ENCODE measurements at regions not wholly inside any gene's neighbourhood (a gene's known extent, or its start where the extent isn't known, plus 50 kb on each side); places are given as distances from the start of the nearest gene placed in this dataset.
A peak's percentile ranks its signal among the peaks of the same experiment; 100 is the strongest.

DNA sequence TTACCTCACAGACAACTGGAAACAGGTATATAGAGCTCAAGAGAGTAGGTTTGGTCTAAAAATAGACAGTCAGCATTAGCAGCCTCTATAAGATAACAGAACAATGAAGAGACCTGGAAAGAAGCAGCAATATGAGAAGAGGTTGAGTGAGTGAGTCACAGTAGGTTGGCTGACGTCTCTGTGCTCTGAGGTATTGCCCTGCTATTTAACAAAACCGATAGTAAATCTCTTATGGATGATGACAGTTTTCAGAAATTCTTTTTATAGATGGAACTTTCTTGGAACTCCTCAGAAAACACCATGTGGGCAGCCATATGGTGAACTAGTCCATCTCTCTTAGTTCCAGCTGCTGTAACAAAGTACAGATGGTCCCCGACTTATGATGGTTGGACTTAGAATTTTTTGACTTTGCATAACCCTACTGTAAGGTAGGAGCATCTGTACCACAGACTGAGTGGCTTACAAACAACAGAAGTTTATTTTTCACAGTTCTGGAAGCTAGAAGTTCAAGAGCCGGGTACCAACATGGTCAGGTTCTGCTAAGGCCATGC lies 123.5 kb downstream of the MBD2 start:
- no peak overlapping the region for H3K27ac Mint-ChIP-seq
- DNase-seq (no peak), ATAC-seq (replicated peaks) (no peak)
- H3K4me3 Mint-ChIP-seq, result no peak overlapping the region
- H3K9me3 Mint-ChIP-seq, result peaks cover 3 to 7% of the 10 kb centered on the region in 2 donors
- no peaks in the 10 kb centered on the region for H3K4me1 Mint-ChIP-seq (ENCODE audit: low read depth in 2 of 2)
- H3K36me3 Mint-ChIP-seq (ENCODE audit: insufficient read depth), result no peaks in the 10 kb centered on the region
- peaks cover 0 to 20% of the 10 kb centered on the region in 2 donors for H3K27me3 Mint-ChIP-seq

DNA sequence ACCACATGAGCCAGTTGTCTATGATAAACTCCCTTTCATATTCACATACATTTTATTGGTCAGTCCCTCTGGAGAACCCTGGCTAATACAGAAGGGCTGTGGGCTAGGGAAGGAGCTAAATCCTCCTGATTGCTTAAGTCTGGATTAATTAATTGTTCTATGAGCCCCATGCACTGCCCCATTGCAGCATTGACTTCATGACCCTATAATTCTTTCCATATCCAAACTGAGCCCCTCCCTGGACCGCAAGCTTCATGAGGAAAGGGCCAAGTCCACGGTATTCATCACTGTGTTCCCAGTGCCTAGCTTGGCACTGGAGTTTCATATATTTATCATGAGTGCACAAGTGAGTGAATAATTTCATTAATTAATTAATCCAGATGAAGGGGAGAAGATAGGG lies 124.0 kb downstream of the MBD2 start:
- Mint-ChIP-seq H3K4me3 (no peak overlapping the region), H3K4me1 (ENCODE audit: low read depth in 2 of 2) (no peaks in the 10 kb centered on the region), H3K9me3 (peaks cover 3 to 7% of the 10 kb centered on the region in 2 donors), H3K36me3 (ENCODE audit: insufficient read depth) (no peaks in the 10 kb centered on the region), H3K27ac (no peak overlapping the region), H3K27me3 (peaks cover 0 to 20% of the 10 kb centered on the region in 2 donors)
- ATAC-seq (replicated peaks) (no peak), DNase-seq (no peak)

DNA sequence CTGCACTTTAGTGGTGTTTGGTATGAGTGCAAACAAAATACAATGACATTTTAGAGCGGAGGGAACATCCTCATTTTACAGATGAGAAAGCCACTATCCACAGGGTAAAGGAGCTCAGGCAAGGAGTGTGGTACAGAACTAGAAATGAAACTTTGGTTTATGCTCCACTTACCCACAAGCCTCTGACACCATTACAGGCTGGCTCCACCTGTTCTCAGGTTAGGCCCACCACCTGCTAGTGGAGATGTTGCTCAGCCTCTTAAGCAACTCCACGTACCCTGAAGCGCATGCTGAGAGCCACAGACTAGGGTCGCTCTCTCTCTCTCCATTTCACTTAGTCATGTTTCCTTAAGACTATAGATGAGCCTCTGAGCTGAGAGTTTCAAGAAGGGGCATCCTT lies 130.0 kb downstream of the MBD2 start:
- H3K27ac Mint-ChIP-seq, result no peak overlapping the region
- H3K36me3 Mint-ChIP-seq (ENCODE audit: insufficient read depth), result peaks cover 2% of the 10 kb centered on the region
- peaks cover 0 to 10% of the 10 kb centered on the region in 2 donors for H3K27me3 Mint-ChIP-seq
- no peak overlapping the region for H3K4me3 Mint-ChIP-seq
- ATAC-seq (replicated peaks) (no peak), DNase-seq (no peak)
- H3K9me3 Mint-ChIP-seq, result peaks cover 3 to 7% of the 10 kb centered on the region in 2 donors
- no peaks in the 10 kb centered on the region for H3K4me1 Mint-ChIP-seq (ENCODE audit: low read depth in 2 of 2)

DNA sequence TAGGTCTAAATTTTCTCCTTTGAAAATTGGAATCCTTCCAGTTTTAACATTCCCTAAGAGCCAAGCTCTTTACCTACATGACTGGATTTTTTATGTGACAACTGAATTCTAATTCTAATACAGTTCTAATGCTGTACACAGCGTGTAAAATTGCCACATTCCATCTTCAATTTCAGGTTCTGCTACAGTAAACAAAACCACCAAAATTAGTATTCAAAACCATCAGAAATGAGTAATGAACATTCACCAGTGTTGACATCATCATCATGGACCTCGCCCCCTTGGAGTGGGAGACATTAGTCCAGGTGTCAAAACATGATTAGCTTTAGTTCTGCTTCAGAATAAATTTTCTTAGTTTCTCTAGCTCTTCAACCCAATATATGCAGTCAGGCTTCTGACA lies 133.6 kb downstream of the MBD2 start:
- ATAC-seq (replicated peaks) (no peak), DNase-seq (no peak)
- Mint-ChIP-seq H3K4me1 (ENCODE audit: low read depth in 2 of 2) (no peaks in the 10 kb centered on the region), H3K4me3 (no peak overlapping the region), H3K9me3 (no peaks in the 10 kb centered on the region), H3K27me3 (peaks cover 0 to 10% of the 10 kb centered on the region in 2 donors), H3K27ac (no peak overlapping the region), H3K36me3 (ENCODE audit: insufficient read depth) (peaks cover 2% of the 10 kb centered on the region)

DNA sequence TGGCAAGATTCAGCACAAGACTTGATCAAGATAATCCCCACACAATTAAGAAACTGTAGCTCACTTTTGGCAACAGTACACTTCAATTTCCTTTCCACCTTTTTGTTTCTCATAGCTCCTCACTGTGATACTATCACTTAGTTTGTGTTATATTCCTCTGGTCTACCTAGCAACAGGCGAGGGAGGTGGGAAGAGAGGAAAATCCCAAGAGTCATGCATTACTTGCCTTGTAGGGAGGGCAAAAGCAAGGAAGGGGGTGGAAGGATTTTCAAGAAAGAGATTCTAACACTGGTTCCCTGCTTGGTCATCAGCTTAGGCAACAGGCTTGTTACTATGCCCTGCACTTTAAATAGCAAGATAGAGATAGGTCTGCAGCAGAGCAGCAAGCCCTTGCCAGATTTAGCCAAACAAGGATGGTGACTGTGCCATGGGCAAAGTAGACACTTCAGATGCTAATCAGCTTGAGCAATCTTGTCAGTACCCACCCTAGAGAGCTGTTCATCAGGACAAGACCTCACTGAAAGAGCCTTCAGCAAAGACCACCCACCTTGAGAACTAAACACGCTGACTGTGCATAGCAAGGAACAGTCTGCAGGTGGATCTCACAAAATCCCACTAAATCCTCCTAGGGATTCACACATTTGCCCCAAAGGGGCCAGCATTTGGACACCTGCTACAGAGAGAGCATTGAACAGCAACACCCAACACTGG lies 134.6 kb downstream of the MBD2 start:
- H3K9me3 Mint-ChIP-seq, result no peaks in the 10 kb centered on the region
- H3K4me3 Mint-ChIP-seq, result no peak overlapping the region
- H3K27ac Mint-ChIP-seq, result no peak overlapping the region
- H3K27me3 Mint-ChIP-seq, result peaks cover 0 to 10% of the 10 kb centered on the region in 2 donors
- ATAC-seq (replicated peaks), result no peak
- no peak for DNase-seq
- H3K36me3 Mint-ChIP-seq (ENCODE audit: insufficient read depth), result peaks cover 2% of the 10 kb centered on the region
- H3K4me1 Mint-ChIP-seq (ENCODE audit: low read depth in 2 of 2), result no peaks in the 10 kb centered on the region

DNA sequence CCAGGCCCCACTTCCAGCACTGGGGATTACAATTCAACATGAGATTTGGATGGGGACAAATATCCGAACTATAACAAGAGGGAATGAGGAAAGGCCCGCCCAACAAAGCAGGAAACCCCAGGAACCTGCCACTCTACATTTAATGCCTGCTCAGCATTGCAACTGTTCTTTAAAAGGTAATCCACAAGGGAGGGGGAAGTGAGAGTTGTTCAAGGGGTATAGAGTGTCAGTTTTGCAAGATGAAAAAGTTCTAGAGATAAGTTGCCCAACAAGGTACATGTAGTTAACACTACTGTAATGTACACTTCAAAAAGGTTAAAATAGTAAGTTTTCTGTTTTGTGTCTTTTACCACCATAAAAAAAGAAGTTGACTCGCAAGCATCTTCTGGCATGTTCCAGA lies 137.6 kb downstream of the MBD2 start:
- peak overlapping the region in 1 of 2 donors; percentile 7 for H3K4me3 Mint-ChIP-seq
- peaks cover 0 to 10% of the 10 kb centered on the region in 2 donors for H3K27me3 Mint-ChIP-seq
- DNase-seq, result no peak
- H3K4me1 Mint-ChIP-seq (ENCODE audit: low read depth in 2 of 2), result no peaks in the 10 kb centered on the region
- peak overlapping the region in 1 of 2 donors; percentile 16 for H3K27ac Mint-ChIP-seq
- peaks cover 2 to 11% of the 10 kb centered on the region in 2 donors for H3K9me3 Mint-ChIP-seq
- no peaks in the 10 kb centered on the region for H3K36me3 Mint-ChIP-seq (ENCODE audit: insufficient read depth)
- no peak for ATAC-seq (replicated peaks)

DNA sequence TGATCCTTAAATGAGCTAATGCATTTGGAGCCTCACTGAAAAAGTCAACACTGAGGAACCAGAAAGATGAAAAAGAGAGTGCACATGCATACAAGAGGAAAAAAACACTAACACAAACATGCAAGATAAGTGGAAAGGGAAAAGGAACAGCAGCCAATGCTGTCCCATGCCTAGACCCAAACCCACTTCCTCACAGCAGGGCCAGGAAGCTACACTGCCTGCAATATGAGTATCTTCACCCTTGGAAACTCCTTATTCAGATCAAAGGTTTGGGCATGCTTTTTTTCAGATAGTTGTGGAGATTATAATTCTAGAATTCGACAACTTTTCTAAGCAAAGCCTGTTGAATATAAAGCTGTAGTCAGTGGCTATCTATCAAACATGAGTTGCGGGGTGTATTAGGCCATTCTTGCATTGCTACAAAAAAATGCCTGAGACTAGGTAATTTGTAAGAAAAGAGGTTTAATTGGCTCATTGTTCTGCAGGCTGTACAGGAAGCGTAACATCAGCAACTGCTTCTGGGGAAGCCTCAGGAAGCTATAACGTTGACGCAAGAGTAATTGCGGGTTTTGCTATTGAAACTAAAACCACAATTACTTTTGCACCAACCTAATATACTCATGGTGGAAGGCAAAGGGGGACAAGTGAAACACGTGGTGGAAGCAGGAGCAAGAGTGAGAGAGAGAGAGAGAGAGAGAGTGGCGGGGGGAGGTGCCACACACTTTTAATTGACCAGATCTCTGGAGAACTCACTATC lies 138.2 kb downstream of the MBD2 start:
- Mint-ChIP-seq H3K4me1 (ENCODE audit: low read depth in 2 of 2) (no peaks in the 10 kb centered on the region), H3K27me3 (peaks cover 0 to 10% of the 10 kb centered on the region in 2 donors), H3K9me3 (peaks cover 2 to 11% of the 10 kb centered on the region in 2 donors), H3K27ac (peak overlapping the region in 1 of 2 donors; percentile 16), H3K4me3 (peak overlapping the region in 1 of 2 donors; percentile 7), H3K36me3 (ENCODE audit: insufficient read depth) (no peaks in the 10 kb centered on the region)
- peak; percentile 78 for ATAC-seq (replicated peaks)
- no peak for DNase-seq

DNA sequence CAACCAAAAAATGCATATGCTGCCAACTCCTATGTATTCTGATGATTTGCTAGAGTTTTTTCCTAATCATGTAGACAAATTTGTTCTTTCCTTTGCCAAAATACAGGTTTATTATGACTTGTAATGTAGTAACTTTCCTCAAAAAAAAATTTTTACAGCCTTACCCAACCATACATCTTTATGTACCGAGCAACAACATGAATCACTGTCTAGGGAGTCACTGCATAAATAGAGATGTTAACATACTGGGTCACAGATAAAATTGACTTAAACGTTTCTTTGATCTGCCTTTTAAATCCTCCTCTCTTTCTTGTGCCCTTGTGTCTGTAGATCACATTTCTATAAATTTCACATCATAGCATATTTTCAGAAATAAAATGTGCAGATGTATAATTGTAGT lies 143.6 kb downstream of the MBD2 start:
- no peak overlapping the region for H3K4me3 Mint-ChIP-seq
- DNase-seq (no peak), ATAC-seq (replicated peaks) (no peak)
- peaks cover 2 to 11% of the 10 kb centered on the region in 2 donors for H3K9me3 Mint-ChIP-seq
- H3K27ac Mint-ChIP-seq, result no peak overlapping the region
- H3K27me3 Mint-ChIP-seq, result no peaks in the 10 kb centered on the region
- H3K4me1 Mint-ChIP-seq (ENCODE audit: low read depth in 2 of 2), result no peaks in the 10 kb centered on the region
- H3K36me3 Mint-ChIP-seq (ENCODE audit: insufficient read depth), result no peaks in the 10 kb centered on the region

DNA sequence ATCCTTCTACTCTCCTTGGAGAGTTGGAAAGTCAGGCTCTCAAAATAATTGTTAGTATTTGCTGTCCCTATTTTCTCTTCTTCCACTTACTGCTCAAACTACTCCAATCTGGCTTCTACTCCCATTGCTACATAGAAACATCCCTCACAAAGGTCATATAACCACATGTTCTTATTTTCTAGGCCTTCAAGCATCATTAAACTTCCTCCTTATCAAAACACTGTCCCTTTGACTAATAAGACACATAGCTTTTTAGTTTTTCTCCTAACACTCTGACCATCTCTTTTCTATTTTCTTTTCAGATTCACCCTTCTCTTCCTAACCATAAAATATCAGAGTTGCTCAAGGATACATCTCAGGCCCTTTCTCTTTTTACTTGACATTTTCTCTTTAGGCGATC lies 148.3 kb downstream of the MBD2 start:
- H3K4me3 Mint-ChIP-seq, result no peak overlapping the region
- no peaks in the 10 kb centered on the region for H3K27me3 Mint-ChIP-seq
- H3K4me1 Mint-ChIP-seq (ENCODE audit: low read depth in 2 of 2), result no peaks in the 10 kb centered on the region

DNA sequence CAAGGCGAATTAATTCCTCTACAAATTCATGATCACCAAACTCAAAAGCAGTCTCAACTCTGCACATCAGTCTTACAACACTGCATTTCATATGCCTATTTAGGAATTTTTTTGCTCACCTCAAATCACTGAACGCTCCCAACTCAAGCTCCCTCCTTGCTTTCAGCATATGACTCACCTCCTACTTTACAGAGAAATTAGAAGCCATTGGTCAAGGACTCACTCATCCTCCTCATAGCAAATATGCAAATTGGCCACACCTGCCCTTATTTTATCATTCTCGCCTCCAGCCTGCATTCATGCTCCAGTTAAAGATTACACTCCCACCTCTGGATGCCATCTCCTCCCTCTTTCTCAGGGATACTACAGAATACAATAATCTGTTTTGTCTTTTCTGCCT lies 148.8 kb downstream of the MBD2 start:
- Mint-ChIP-seq H3K27me3 (no peaks in the 10 kb centered on the region), H3K36me3 (ENCODE audit: insufficient read depth) (no peaks in the 10 kb centered on the region), H3K4me3 (no peak overlapping the region), H3K4me1 (ENCODE audit: low read depth in 2 of 2) (no peaks in the 10 kb centered on the region), H3K27ac (no peak overlapping the region), H3K9me3 (no peaks in the 10 kb centered on the region)
- no peak for DNase-seq
- ATAC-seq (replicated peaks), result no peak

More for the DNA sequence above, 148.3 kb downstream of the MBD2 start:
- ATAC-seq (replicated peaks) (no peak), DNase-seq (no peak)
- Mint-ChIP-seq H3K27ac (no peak overlapping the region), H3K36me3 (ENCODE audit: insufficient read depth) (no peaks in the 10 kb centered on the region), H3K9me3 (no peaks in the 10 kb centered on the region)

DNA sequence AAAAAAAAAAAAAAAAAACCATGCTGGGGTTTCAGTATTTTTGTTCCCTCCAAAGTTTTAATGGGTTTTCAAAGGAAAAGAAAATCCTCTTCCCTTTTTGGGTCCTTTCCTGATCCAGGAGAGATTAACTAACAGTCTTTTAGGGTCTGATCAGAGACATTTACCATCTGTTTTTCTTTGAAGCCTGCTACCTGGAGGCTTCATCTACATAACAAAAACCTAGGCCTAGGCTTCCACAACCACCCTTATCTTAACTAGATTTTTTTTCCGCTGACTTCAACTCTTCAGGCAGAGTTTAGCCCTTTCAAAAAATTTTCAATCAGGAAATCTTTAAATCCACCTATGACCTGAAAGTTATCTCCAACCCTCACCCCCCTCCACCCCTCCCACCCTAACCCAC lies 154.7 kb downstream of the MBD2 start:
- H3K4me1 Mint-ChIP-seq (ENCODE audit: low read depth in 2 of 2), result no peaks in the 10 kb centered on the region
- H3K36me3 Mint-ChIP-seq (ENCODE audit: insufficient read depth), result no peaks in the 10 kb centered on the region
- ATAC-seq (replicated peaks) (no peak), DNase-seq (no peak)
- no peaks in the 10 kb centered on the region for H3K9me3 Mint-ChIP-seq
- no peak overlapping the region for H3K27ac Mint-ChIP-seq
- H3K27me3 Mint-ChIP-seq, result no peaks in the 10 kb centered on the region
- H3K4me3 Mint-ChIP-seq, result no peak overlapping the region

DNA sequence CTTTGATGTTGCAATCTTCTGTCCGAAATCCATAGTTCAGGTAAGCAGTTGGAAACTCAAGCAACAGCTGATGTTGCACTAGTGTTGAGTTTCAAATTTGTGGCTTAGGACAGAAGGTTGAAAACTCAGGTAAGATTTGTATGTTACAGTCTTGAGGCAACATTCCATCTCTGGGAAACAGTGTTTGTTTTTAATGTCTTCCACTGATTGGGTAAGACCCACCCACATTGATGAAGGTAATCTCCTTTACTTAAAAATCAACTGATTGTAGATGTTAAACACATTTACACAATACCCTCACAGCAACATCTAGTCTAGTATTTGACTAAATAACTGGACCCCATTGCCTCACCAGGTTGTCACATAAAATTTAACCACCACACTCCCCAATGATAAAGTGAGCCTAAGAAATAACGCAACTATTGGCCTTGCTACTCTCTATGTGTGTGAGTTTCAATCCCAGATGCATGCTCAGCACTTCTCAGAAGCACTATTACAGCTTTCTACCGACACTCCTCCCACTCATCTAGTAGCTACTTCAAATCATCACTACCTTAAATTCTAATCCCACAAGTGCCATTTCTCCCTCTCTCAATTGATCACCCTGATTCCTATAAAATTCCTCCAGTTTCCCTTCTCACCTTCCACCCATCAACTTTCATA lies 164.0 kb downstream of the MBD2 start:
- H3K27ac Mint-ChIP-seq, result no peak overlapping the region
- H3K4me1 Mint-ChIP-seq (ENCODE audit: low read depth in 2 of 2), result no peaks in the 10 kb centered on the region
- H3K36me3 Mint-ChIP-seq (ENCODE audit: insufficient read depth), result no peaks in the 10 kb centered on the region
- H3K4me3 Mint-ChIP-seq, result no peak overlapping the region
- H3K27me3 Mint-ChIP-seq, result peaks cover 12 to 27% of the 10 kb centered on the region in 2 donors
- H3K9me3 Mint-ChIP-seq, result no peaks in the 10 kb centered on the region
- ATAC-seq (replicated peaks), result no peak
- no peak for DNase-seq

DNA sequence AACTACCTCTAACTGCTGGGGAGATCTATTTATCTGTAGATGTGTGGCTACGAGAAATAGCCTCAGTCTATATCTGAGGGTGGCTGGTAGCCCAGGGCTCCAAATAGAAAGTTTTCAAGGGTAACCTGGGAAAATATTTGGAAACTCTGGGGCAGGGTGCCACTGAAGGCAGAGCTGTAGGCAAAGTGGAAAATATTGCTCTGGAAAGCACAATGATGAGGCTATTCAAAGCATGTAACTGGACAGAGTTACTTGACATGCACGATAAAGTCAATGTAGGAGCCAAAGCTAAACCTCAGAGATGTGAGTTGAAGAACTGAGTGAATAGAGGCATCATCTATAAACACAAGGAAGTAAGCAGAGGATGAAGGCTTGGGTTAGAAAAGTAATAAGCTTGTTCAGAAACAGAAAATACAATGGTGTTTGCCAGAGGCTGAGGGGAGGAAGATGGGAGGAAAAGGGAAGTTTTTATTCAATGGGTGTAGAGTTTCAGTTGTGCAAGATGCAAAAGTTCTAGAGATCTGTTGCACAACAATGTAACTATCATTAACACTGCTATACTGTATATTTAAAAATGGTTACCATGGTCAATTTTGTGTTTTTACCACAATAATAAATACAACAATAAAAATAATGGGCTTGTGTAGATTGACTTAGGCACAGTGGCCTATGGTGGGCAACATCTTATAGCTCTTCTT lies 171.6 kb downstream of the MBD2 start:
- no peaks in the 10 kb centered on the region for H3K4me1 Mint-ChIP-seq (ENCODE audit: low read depth in 2 of 2)
- no peaks in the 10 kb centered on the region for H3K9me3 Mint-ChIP-seq
- ATAC-seq (replicated peaks), result no peak

More for the DNA sequence above, 171.6 kb downstream of the MBD2 start:
- Mint-ChIP-seq H3K36me3 (ENCODE audit: insufficient read depth) (peaks cover 2% of the 10 kb centered on the region), H3K27me3 (peaks cover 0 to under 1% of the 10 kb centered on the region in 2 donors), H3K27ac (no peak overlapping the region), H3K4me3 (no peak overlapping the region)
- no peak for DNase-seq

All from effector memory CD8-positive, alpha-beta T cell (primary cell).